Gastrocnemius medialis (tissue), 4 donors: ENCODE measurements at regions not wholly inside any gene's neighbourhood (a gene's known extent, or its start where the extent isn't known, plus 50 kb on each side); places are given as distances from the start of the nearest gene placed in this dataset.
A peak's percentile ranks its signal among the peaks of the same experiment; 100 is the strongest.

ENCODE experiments used
- ATAC-seq, 2 donors: fragments of 150-250 bp; one replicate each; pipeline ENCODE4 v1.9.1; 2016
- DNase-seq, 2 donors: peaks; one replicate each; pipeline ENCODE4 v3.0.0-alpha.2; 2019
- H3K27ac ChIP-seq, 4 donors: fragments of 200-600 bp; sonication (generic); 1 replicate in 1 of 4; 2 replicates in 3 of 4; pipeline ENCODE4 v1.5.1; 2016 to 2018; ENCODE audit warnings: mild to moderate bottlenecking in 2 of 4, moderate library complexity in 1 of 4
- H3K27me3 ChIP-seq, 3 donors: fragments of 200-600 bp; sonication (generic) in 2 of 3; 1 replicate in 1 of 3; 2 replicates in 2 of 3; pipeline versions ENCODE4 v1.5.1 to v1.6.0; 2016 to 2019; ENCODE audit warnings: mild to moderate bottlenecking in 1 of 3, moderate library complexity in 1 of 3
- H3K36me3 ChIP-seq, 2 donors: fragments of 200-600 bp; sonication (generic) in 1 of 2; one replicate each; pipeline ENCODE4 v1.5.1; 2017 to 2018
- H3K4me1 ChIP-seq, 2 donors: fragments of 200-600 bp; sonication (generic) in 1 of 2; one replicate each; pipeline ENCODE4 v1.5.1; 2016 to 2017; ENCODE audit warnings: mild to moderate bottlenecking in 2 of 2
- H3K4me3 ChIP-seq, 4 donors: fragments of 200-600 bp; sonication (generic) in 3 of 4; 1 replicate in 1 of 4; 2 replicates in 3 of 4; pipeline ENCODE4 v1.5.1; 2016 to 2019; ENCODE audit warnings: mild to moderate bottlenecking in 2 of 4
- H3K9me3 ChIP-seq, 3 donors: fragments of 200-600 bp; sonication (generic) in 2 of 3; 1 replicate in 1 of 3; 2 replicates in 2 of 3; pipeline ENCODE4 v1.5.1; 2016 to 2019
- POLR2A ChIP-seq, 2 donors: fragments of 450-650 bp; IDR thresholded peaks; one replicate each; pipeline ENCODE4 v1.6.1; 2017; ENCODE audit warnings: antibody characterized with exemption in 2 of 2, mild to moderate bottlenecking in 2 of 2, moderate library complexity in 2 of 2
- in situ Hi-C, 4 donors: fragments of 200-750 bp; cut with MboI; loops; one replicate each; pipeline versions ENCODE4 v1.15.0 to v1.8.0; 2017; ENCODE audit warnings: low sequenced_read_pairs in 4 of 4
- intact Hi-C: fragments of 100-400 bp; cut with DNase I; formaldehyde crosslinking; loops from one replicate; pipeline ENCODE4 v1.15.1; 2023; ENCODE audit warnings: low total_unique reads
- TF ChIP-seq, protein P1 (sequence below), 5 experiments: fragments of 450-650 bp in 3 of 5; fragments of 200-600 bp in 2 of 5; sonication (generic) in 2 of 5; IDR thresholded peaks in 4 of 5; conservative IDR thresholded peaks in 1 of 5; 1 replicate in 4 of 5; 2 replicates in 1 of 5; pipeline ENCODE4 v1.5.1; 2016 to 2019; ENCODE audit warnings: antibody characterized with exemption in 5 of 5, mild to moderate bottlenecking in 3 of 5, moderate library complexity in 3 of 5

DNA sequence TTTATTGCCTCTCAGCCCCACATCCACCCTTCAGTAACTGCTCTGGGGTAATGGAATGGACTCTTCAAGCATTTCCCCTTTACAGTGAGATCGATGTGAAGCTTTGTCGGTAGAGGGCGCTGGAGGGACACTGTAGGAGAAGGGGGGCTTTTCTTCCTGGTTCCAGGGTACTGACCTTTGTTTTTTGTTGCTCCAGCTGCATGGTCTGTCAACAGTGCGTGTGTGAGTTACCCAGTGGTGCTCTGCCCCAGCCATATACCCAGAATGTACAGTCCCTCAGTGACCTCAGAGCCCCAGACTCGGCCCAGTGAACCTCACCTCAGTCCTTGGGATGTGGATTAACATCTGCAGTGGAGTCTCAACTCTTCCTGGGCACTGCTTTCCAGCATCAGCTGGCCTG, 180.3 kb upstream of the TSC22D2 start:
- no peak overlapping the region for H3K4me3 ChIP-seq
- peaks cover 0 to 4% of the 10 kb centered on the region in 2 donors for H3K4me1 ChIP-seq
- no peak overlapping the region for H3K27ac ChIP-seq
- TF ChIP-seq, protein P1, sequence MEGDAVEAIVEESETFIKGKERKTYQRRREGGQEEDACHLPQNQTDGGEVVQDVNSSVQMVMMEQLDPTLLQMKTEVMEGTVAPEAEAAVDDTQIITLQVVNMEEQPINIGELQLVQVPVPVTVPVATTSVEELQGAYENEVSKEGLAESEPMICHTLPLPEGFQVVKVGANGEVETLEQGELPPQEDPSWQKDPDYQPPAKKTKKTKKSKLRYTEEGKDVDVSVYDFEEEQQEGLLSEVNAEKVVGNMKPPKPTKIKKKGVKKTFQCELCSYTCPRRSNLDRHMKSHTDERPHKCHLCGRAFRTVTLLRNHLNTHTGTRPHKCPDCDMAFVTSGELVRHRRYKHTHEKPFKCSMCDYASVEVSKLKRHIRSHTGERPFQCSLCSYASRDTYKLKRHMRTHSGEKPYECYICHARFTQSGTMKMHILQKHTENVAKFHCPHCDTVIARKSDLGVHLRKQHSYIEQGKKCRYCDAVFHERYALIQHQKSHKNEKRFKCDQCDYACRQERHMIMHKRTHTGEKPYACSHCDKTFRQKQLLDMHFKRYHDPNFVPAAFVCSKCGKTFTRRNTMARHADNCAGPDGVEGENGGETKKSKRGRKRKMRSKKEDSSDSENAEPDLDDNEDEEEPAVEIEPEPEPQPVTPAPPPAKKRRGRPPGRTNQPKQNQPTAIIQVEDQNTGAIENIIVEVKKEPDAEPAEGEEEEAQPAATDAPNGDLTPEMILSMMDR (IDR thresholded peaks at IDR 0.05 in 4 of 5, conservative IDR thresholded peaks at IDR 0.05 in 1 of 5) = peak; percentile 49 to 72 (median 61)
- TF ChIP-seq POLR2A (IDR thresholded peaks at IDR 0.05) = no peak
- H3K9me3 ChIP-seq = no peaks in the 10 kb centered on the region
- DNase-seq (no peak), ATAC-seq (peak in 1 of 2 donors; percentile 69)
- H3K36me3 ChIP-seq = no peaks in the 10 kb centered on the region
- no peaks in the 10 kb centered on the region for H3K27me3 ChIP-seq
- in situ Hi-C loops = loop anchor here in 1 of 4 donors (10.0 kb wide), 1 partner anchor 267 kb away; no protein-coding TSS in a partner anchor
- intact Hi-C loops = loop anchor here (2.0 kb wide), 1 partner anchor 267 kb away; no protein-coding TSS in a partner anchor

DNA sequence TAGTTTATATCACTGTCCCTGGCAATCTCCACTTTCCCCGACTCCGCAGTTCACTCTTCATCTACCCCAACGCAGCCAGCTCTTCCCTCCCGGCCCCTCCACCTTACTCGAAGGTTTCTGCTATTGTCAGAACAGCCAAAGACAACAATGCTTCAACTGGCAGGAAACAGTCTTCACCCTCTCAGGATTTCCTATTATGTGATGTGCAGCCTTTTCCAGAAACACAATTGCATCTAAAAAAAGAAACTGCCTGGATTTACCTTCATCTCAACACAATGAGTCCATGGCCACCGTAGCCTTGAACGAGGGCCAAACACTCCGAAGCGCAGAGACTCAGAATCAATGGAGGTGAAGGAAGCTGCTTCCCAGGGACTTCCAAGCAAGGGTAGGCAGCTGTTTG, 182.1 kb upstream of the TSC22D2 start:
- no peaks in the 10 kb centered on the region for H3K27me3 ChIP-seq
- intact Hi-C loops = loop anchor here (2.0 kb wide), 1 partner anchor 269 kb away; no protein-coding TSS in a partner anchor
- H3K9me3 ChIP-seq = no peaks in the 10 kb centered on the region
- TF ChIP-seq, protein P1 (IDR thresholded peaks at IDR 0.05 in 4 of 5, conservative IDR thresholded peaks at IDR 0.05 in 1 of 5) = no peak
- TF ChIP-seq POLR2A (IDR thresholded peaks at IDR 0.05) = no peak
- H3K4me3 ChIP-seq = no peak overlapping the region
- in situ Hi-C loops = loop anchor here in 1 of 4 donors (10.0 kb wide), 1 partner anchor 269 kb away; no protein-coding TSS in a partner anchor
- peak overlapping the region in 2 of 4 donors; percentile 17 to 23 for H3K27ac ChIP-seq
- ATAC-seq (peak in 1 of 2 donors; percentile 31), DNase-seq (no peak)
- H3K4me1 ChIP-seq = peaks cover 0 to 3% of the 10 kb centered on the region in 2 donors
- H3K36me3 ChIP-seq = no peaks in the 10 kb centered on the region

DNA sequence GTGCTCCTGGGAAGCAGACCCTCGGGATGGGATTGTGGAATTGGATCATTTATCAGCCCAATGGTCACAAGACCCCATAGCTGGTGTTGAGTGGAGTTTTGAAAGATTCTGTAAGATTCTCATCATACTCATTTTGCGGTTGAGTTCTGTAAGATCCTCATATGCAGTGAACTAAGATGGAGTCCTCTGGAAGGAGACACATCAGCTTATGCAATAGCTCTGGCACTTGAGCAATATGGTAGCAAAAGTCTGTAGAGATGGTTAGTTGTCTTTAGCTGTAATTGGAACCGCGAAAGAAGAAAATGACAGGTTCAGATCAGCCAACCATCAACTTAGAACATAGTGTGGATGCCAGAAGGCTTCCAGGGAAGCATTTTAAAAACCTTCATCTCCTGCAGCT, 184.5 kb upstream of the TSC22D2 start:
- intact Hi-C loops = loop anchor here (5.0 kb wide), 1 partner anchor 341 kb away; no protein-coding TSS in a partner anchor

DNA sequence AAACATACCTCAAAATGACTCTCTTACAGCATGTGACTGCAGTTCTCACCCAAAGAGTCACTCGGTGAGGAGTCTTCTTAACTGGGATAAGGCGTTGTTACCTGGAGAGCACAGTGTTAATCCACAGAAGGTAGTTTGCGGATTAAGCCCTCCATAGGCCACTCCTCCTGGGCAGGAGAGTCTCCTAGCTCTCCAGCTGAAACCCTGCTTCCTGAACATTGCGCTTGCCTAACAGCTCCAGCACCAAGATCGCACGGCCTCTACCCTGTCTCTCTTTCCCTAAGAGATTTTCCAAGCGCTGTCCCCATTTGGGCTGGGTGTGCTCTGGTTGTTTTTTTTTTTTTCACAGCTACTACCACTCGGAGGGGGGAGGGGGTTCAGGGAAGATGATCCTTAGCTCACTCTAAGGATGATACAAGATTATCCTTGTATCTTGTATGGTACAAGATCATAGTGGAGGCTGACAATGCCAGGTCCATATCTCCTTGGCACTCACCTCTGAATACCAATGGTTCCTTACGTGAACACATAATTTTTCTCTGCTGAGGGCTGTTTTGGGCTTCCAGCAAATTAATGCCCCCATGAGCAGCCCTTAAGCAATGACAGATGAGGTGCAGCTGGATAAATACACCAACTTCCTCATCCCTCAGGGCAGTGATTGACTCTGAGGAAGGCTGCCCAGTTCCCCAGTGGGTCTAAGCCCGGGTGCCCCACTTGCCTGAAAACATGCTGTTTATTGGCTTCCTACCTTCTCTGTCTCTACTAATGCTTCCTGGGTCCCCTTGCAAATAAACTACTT, 185.2 kb upstream of the TSC22D2 start:
- H3K4me3 ChIP-seq = no peak overlapping the region
- no peaks in the 10 kb centered on the region for H3K27me3 ChIP-seq
- no peaks in the 10 kb centered on the region for H3K36me3 ChIP-seq
- intact Hi-C loops = loop anchor here (5.0 kb wide), 1 partner anchor 341 kb away; no protein-coding TSS in a partner anchor
- TF ChIP-seq, protein P1 (IDR thresholded peaks at IDR 0.05 in 4 of 5, conservative IDR thresholded peaks at IDR 0.05 in 1 of 5) = no peak
- TF ChIP-seq POLR2A (IDR thresholded peaks at IDR 0.05) = no peak
- in situ Hi-C loops = loop anchor here in 1 of 4 donors (10.0 kb wide), 1 partner anchor 272 kb away; no protein-coding TSS in a partner anchor
- peaks cover 3% of the 10 kb centered on the region in 2 donors for H3K4me1 ChIP-seq
- no peaks in the 10 kb centered on the region for H3K9me3 ChIP-seq
- ATAC-seq (no peak), DNase-seq (no peak)
- no peak overlapping the region for H3K27ac ChIP-seq

More for the DNA sequence above, 184.5 kb upstream of the TSC22D2 start:
- no peak overlapping the region for H3K4me3 ChIP-seq
- no peaks in the 10 kb centered on the region for H3K27me3 ChIP-seq
- in situ Hi-C loops = loop anchor here in 1 of 4 donors (10.0 kb wide), 1 partner anchor 271 kb away; no protein-coding TSS in a partner anchor
- TF ChIP-seq, protein P1 (IDR thresholded peaks at IDR 0.05 in 4 of 5, conservative IDR thresholded peaks at IDR 0.05 in 1 of 5) = no peak
- no peak for TF ChIP-seq POLR2A (IDR thresholded peaks at IDR 0.05)
- H3K9me3 ChIP-seq = no peaks in the 10 kb centered on the region
- peaks cover 3% of the 10 kb centered on the region in 2 donors for H3K4me1 ChIP-seq
- no peak overlapping the region for H3K27ac ChIP-seq
- H3K36me3 ChIP-seq = no peaks in the 10 kb centered on the region
- ATAC-seq (no peak), DNase-seq (no peak)
